Osteoblast (primary cell): ENCODE measurements at regions not wholly inside any gene's neighbourhood (a gene's known extent, or its start where the extent isn't known, plus 50 kb on each side); places are given as distances from the start of the nearest gene placed in this dataset.
A peak's percentile ranks its signal among the peaks of the same experiment; 100 is the strongest.
"Not testable (repeated sequence)": the region's sequence is repeated elsewhere in the genome, so short reads cannot be mapped to it uniquely, and the experiment has no call there.

Experiments
- DNase-seq: peaks from one replicate; pipeline ENCODE4 v3.0.0; 2011; ENCODE audit warnings: low spot score, mixed read lengths; ENCODE audit not compliant: insufficient read length; ENCODE audit errors: missing footprints
- H2AFZ ChIP-seq: 2 replicates; pipeline ENCODE4 v1.6.0; 2011; ENCODE audit warnings: mild to moderate bottlenecking, low read length
- H3K27ac ChIP-seq: 2 replicates; pipeline ENCODE4 v1.5.1; 2011; ENCODE audit warnings: mild to moderate bottlenecking, low read depth, low read length, moderate library complexity
- H3K27me3 ChIP-seq: 2 replicates; pipeline ENCODE4 v1.6.0; 2012; ENCODE audit warnings: mild to moderate bottlenecking, control low read depth, inconsistent platforms, low read length, moderate library complexity; ENCODE audit not compliant: insufficient read depth
- H3K36me3 ChIP-seq: 2 replicates; pipeline ENCODE4 v1.5.1; 2011; ENCODE audit warnings: mild to moderate bottlenecking, low read length, control low read depth, moderate library complexity; ENCODE audit not compliant: insufficient read depth
- H3K4me1 ChIP-seq: 2 replicates; pipeline ENCODE4 v1.5.1; 2011; ENCODE audit warnings: mild to moderate bottlenecking, low read length, control low read depth, moderate library complexity; ENCODE audit not compliant: insufficient read depth
- H3K4me2 ChIP-seq: 2 replicates; pipeline ENCODE4 v1.6.0; 2011; ENCODE audit warnings: mild to moderate bottlenecking, low read length; ENCODE audit not compliant: insufficient read depth
- H3K4me3 ChIP-seq: fragments of 200-600 bp; sonication (generic); 3 replicates; pipeline ENCODE4 v1.5.1; 2012; ENCODE audit warnings: mild to moderate bottlenecking, low read length, inconsistent platforms; ENCODE audit not compliant: insufficient read depth
- H3K79me2 ChIP-seq: 2 replicates; pipeline ENCODE4 v1.6.0; 2012; ENCODE audit warnings: mild to moderate bottlenecking, low read length, control low read depth, inconsistent platforms; ENCODE audit not compliant: insufficient read depth
- H3K9me3 ChIP-seq: 2 replicates; pipeline ENCODE4 v1.5.1; 2011; ENCODE audit warnings: low read depth, low read length, control low read depth
- H4K20me1 ChIP-seq: 2 replicates; pipeline ENCODE4 v1.6.0; 2012; ENCODE audit warnings: mild to moderate bottlenecking, low read length, control low read depth; ENCODE audit not compliant: insufficient read depth
- TF ChIP-seq, protein P1 (sequence below): IDR thresholded peaks from 2 replicates; pipeline ENCODE4 v1.5.1; 2011; ENCODE audit warnings: mild to moderate bottlenecking, low read depth, low read length, moderate library complexity; ENCODE audit errors: extremely low read depth

- Histone ChIP-seq H3K4me1 (peaks cover 3% of the 10 kb centered on the region), H2AFZ (no peak overlapping the region), H3K79me2 (no peaks in the 10 kb centered on the region), H3K27me3 (no peaks in the 10 kb centered on the region), H3K36me3 (no peaks in the 10 kb centered on the region), H4K20me1 (no peaks in the 10 kb centered on the region), H3K27ac (no peak overlapping the region), H3K4me3 (no peak overlapping the region), H3K9me3 (no peaks in the 10 kb centered on the region), H3K4me2 (no peak overlapping the region)
- DNase-seq, result no peak
- TF ChIP-seq, protein P1, sequence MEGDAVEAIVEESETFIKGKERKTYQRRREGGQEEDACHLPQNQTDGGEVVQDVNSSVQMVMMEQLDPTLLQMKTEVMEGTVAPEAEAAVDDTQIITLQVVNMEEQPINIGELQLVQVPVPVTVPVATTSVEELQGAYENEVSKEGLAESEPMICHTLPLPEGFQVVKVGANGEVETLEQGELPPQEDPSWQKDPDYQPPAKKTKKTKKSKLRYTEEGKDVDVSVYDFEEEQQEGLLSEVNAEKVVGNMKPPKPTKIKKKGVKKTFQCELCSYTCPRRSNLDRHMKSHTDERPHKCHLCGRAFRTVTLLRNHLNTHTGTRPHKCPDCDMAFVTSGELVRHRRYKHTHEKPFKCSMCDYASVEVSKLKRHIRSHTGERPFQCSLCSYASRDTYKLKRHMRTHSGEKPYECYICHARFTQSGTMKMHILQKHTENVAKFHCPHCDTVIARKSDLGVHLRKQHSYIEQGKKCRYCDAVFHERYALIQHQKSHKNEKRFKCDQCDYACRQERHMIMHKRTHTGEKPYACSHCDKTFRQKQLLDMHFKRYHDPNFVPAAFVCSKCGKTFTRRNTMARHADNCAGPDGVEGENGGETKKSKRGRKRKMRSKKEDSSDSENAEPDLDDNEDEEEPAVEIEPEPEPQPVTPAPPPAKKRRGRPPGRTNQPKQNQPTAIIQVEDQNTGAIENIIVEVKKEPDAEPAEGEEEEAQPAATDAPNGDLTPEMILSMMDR, result no peak
These were observed 504.9 kb upstream of the DPH6 start for GRCh38 chr15:36050899-36051298.

- not testable (repeated sequence) for H3K36me3 ChIP-seq, DNase-seq
These were observed 506.7 kb upstream of the DPH6 start for GRCh38 chr15:36052641-36053040.

GRCh38 chr15:36053746-36054145 is 507.8 kb upstream of the DPH6 start:
- H3K27me3 ChIP-seq, result no peaks in the 10 kb centered on the region
- no peaks in the 10 kb centered on the region for H3K79me2 ChIP-seq
- H4K20me1 ChIP-seq, result no peaks in the 10 kb centered on the region
- H3K36me3 ChIP-seq, result no peaks in the 10 kb centered on the region
- H2AFZ ChIP-seq, result no peak overlapping the region
- H3K27ac ChIP-seq, result no peak overlapping the region
- peaks cover 3% of the 10 kb centered on the region for H3K4me1 ChIP-seq
- no peaks in the 10 kb centered on the region for H3K9me3 ChIP-seq
- no peak for DNase-seq
- H3K4me2 ChIP-seq, result no peak overlapping the region
- H3K4me3 ChIP-seq, result no peak overlapping the region
- TF ChIP-seq, protein P1, result no peak

More at GRCh38 chr15:36052641-36053040, 506.7 kb upstream of the DPH6 start:
- TF ChIP-seq, protein P1, result peak; percentile 35
- H3K4me1 ChIP-seq, H3K27me3 ChIP-seq, H3K4me3 ChIP-seq, H3K9me3 ChIP-seq, H3K27ac ChIP-seq, H2AFZ ChIP-seq, H3K79me2 ChIP-seq, H3K4me2 ChIP-seq, H4K20me1 ChIP-seq: not testable (repeated sequence)

DNA sequence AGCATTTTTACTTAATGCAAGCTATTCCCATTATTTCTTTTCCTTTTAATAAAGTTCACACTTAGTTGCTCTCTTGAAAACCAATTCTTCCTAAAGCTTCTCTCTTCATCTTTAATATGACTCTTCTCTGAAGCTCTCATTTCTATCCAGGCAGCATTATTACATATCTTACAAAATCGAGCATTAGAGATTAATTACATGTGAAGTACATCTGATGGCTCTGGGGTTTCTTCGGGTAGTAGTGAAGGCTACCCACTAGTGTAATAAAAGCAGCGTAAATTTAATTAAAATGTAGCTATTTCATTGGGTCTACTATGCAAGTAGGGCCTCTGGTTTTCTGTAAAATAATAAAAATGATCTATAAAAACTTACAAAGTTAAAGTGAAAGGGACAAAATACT is 513.6 kb upstream of the DPH6 start:
- TF ChIP-seq, protein P1, result no peak
- no peak for DNase-seq
- H3K79me2 ChIP-seq, result no peaks in the 10 kb centered on the region

More for the DNA sequence above, 513.6 kb upstream of the DPH6 start:
- H3K36me3 ChIP-seq, result no peaks in the 10 kb centered on the region
- H3K4me2 ChIP-seq, result no peak overlapping the region
- H3K4me3 ChIP-seq, result no peak overlapping the region
- no peak overlapping the region for H3K27ac ChIP-seq
- no peaks in the 10 kb centered on the region for H3K9me3 ChIP-seq
- no peaks in the 10 kb centered on the region for H3K4me1 ChIP-seq
- no peak overlapping the region for H2AFZ ChIP-seq
- H3K27me3 ChIP-seq, result no peaks in the 10 kb centered on the region
- no peaks in the 10 kb centered on the region for H4K20me1 ChIP-seq
